Peyer's patch (tissue), 4 donors: ENCODE measurements at regions not wholly inside any gene's neighbourhood (a gene's known extent, or its start where the extent isn't known, plus 50 kb on each side); places are given as distances from the start of the nearest gene placed in this dataset.

Experiments used
- DNase-seq, 3 donors: peaks; one replicate each; pipeline ENCODE4 v3.0.0-alpha.2; 2017 to 2019
- H3K27ac ChIP-seq, 4 donors: fragments of 200-600 bp; sonication (generic); one replicate each; pipeline ENCODE4 v1.5.1; 2016 to 2019
- H3K27me3 ChIP-seq, 2 donors: fragments of 200-600 bp; sonication (generic); one replicate each; pipeline ENCODE4 v1.5.1; 2019
- H3K36me3 ChIP-seq, 3 donors: fragments of 200-600 bp; sonication (generic); one replicate each; pipeline ENCODE4 v1.5.1; 2016 to 2019
- H3K4me1 ChIP-seq, 4 donors: fragments of 200-600 bp; sonication (generic); one replicate each; pipeline ENCODE4 v1.5.1; 2016 to 2019
- H3K4me3 ChIP-seq, 4 donors: fragments of 200-600 bp; sonication (generic); 1 replicate in 3 of 4; 2 replicates in 1 of 4; pipeline ENCODE4 v1.5.1; 2016 to 2019; ENCODE audit warnings: mild to moderate bottlenecking in 1 of 4
- H3K9me3 ChIP-seq, 4 donors: fragments of 200-600 bp; sonication (generic); one replicate each; pipeline ENCODE4 v1.5.1; 2016 to 2019; ENCODE audit warnings: mild to moderate bottlenecking in 1 of 4
- CTCF ChIP-seq, 6 experiments: fragments of 450-650 bp in 4 of 6; fragments of 200-600 bp in 2 of 6; sonication (generic) in 1 of 6; IDR thresholded peaks; one replicate each; pipeline ENCODE4 v1.5.1; 2017 to 2019; ENCODE audit warnings: antibody characterized with exemption in 6 of 6, mild to moderate bottlenecking in 3 of 6, moderate library complexity in 1 of 6
- POLR2A ChIP-seq, 2 donors: fragments of 450-650 bp; IDR thresholded peaks; one replicate each; pipeline ENCODE4 v1.5.1; 2017; ENCODE audit warnings: antibody characterized with exemption in 2 of 2, mild to moderate bottlenecking in 2 of 2, moderate library complexity in 2 of 2

- TF ChIP-seq POLR2A (IDR thresholded peaks at IDR 0.05) (no peak), CTCF (IDR thresholded peaks at IDR 0.05) (no peak)
- no peaks in the 10 kb centered on the region for H3K4me1 ChIP-seq
- no peaks in the 10 kb centered on the region for H3K36me3 ChIP-seq
- H3K9me3 ChIP-seq: no peaks in the 10 kb centered on the region
- H3K4me3 ChIP-seq: no peak overlapping the region
- H3K27ac ChIP-seq: no peak overlapping the region
- DNase-seq: no peak
- no peaks in the 10 kb centered on the region for H3K27me3 ChIP-seq
Observed at GRCh38 chr9:81118416-81118815, 570.9 kb downstream of the TLE1 start.

GRCh38 chr9:81116340-81117137, 572.8 kb downstream of the TLE1 start:
- Histone ChIP-seq H3K4me1 (no peaks in the 10 kb centered on the region), H3K27ac (no peak overlapping the region), H3K36me3 (no peaks in the 10 kb centered on the region), H3K9me3 (no peaks in the 10 kb centered on the region), H3K4me3 (no peak overlapping the region), H3K27me3 (no peaks in the 10 kb centered on the region)
- no peak for DNase-seq
- TF ChIP-seq CTCF (IDR thresholded peaks at IDR 0.05) (no peak), POLR2A (IDR thresholded peaks at IDR 0.05) (no peak)

GRCh38 chr9:81113453-81114124, 575.8 kb downstream of the TLE1 start:
- Histone ChIP-seq H3K9me3 (no peaks in the 10 kb centered on the region), H3K4me1 (no peaks in the 10 kb centered on the region), H3K4me3 (no peak overlapping the region), H3K36me3 (no peaks in the 10 kb centered on the region), H3K27me3 (no peaks in the 10 kb centered on the region), H3K27ac (no peak overlapping the region)
- DNase-seq: no peak
- TF ChIP-seq POLR2A (IDR thresholded peaks at IDR 0.05) (no peak), CTCF (IDR thresholded peaks at IDR 0.05) (no peak)

GRCh38 chr9:81112627-81113452, 576.5 kb downstream of the TLE1 start:
- Histone ChIP-seq H3K36me3 (no peaks in the 10 kb centered on the region), H3K27me3 (no peaks in the 10 kb centered on the region), H3K4me1 (no peaks in the 10 kb centered on the region), H3K27ac (no peak overlapping the region), H3K9me3 (no peaks in the 10 kb centered on the region), H3K4me3 (no peak overlapping the region)
- no peak for TF ChIP-seq CTCF (IDR thresholded peaks at IDR 0.05)
- TF ChIP-seq POLR2A (IDR thresholded peaks at IDR 0.05): no peak
- DNase-seq: no peak

- Histone ChIP-seq H3K9me3 (no peaks in the 10 kb centered on the region), H3K4me1 (no peaks in the 10 kb centered on the region), H3K27ac (no peak overlapping the region), H3K4me3 (no peak overlapping the region), H3K27me3 (no peaks in the 10 kb centered on the region), H3K36me3 (no peaks in the 10 kb centered on the region)
- DNase-seq: no peak
- TF ChIP-seq POLR2A (IDR thresholded peaks at IDR 0.05): no peak
Observed at GRCh38 chr9:81108821-81109220, 580.5 kb downstream of the TLE1 start.

GRCh38 chr9:81108391-81108790, 581.0 kb downstream of the TLE1 start:
- no peak for TF ChIP-seq POLR2A (IDR thresholded peaks at IDR 0.05)
- TF ChIP-seq CTCF (IDR thresholded peaks at IDR 0.05): no peak
- Histone ChIP-seq H3K9me3 (no peaks in the 10 kb centered on the region), H3K27me3 (no peaks in the 10 kb centered on the region)

More at GRCh38 chr9:81108391-81108790, 581.0 kb downstream of the TLE1 start:
- Histone ChIP-seq H3K27ac (no peak overlapping the region), H3K4me3 (no peak overlapping the region), H3K36me3 (no peaks in the 10 kb centered on the region), H3K4me1 (no peaks in the 10 kb centered on the region)
- DNase-seq: no peak
